H9 (cell line): ENCODE measurements at regions not wholly inside any gene's neighbourhood (a gene's known extent, or its start where the extent isn't known, plus 50 kb on each side); places are given as distances from the start of the nearest gene placed in this dataset.

Experiments
- DNase-seq: peaks from one replicate; pipeline ENCODE4 v3.0.0-alpha.2; 2017
- H2AFZ ChIP-seq: one replicate; pipeline ENCODE4 v1.6.1; 2013; ENCODE audit warnings: mild to moderate bottlenecking, low read length, control low read depth, moderate library complexity
- H2AK5ac ChIP-seq: 2 replicates; pipeline ENCODE4 v1.6.1; 2013; ENCODE audit warnings: low read length, control low read depth, mixed read lengths; ENCODE audit not compliant: insufficient read length
- H2BK120ac ChIP-seq: one replicate; pipeline ENCODE4 v1.6.1; 2013; ENCODE audit warnings: low read depth, mild to moderate bottlenecking, low read length, control low read depth, inconsistent platforms; ENCODE audit not compliant: poor library complexity, severe bottlenecking
- H2BK12ac ChIP-seq: 2 replicates; pipeline ENCODE4 v1.6.1; 2013; ENCODE audit warnings: low read length, control low read depth, mixed read lengths, low read depth; ENCODE audit not compliant: insufficient read length
- H2BK15ac ChIP-seq: 2 replicates; pipeline ENCODE4 v1.6.1; 2013; ENCODE audit warnings: low read depth, low read length, control low read depth
- H2BK20ac ChIP-seq: one replicate; pipeline ENCODE4 v1.6.1; 2013; ENCODE audit warnings: low read depth, mild to moderate bottlenecking, low read length, control low read depth, inconsistent platforms; ENCODE audit not compliant: poor library complexity, severe bottlenecking
- H2BK5ac ChIP-seq: 2 replicates; pipeline ENCODE4 v1.6.1; 2013; ENCODE audit warnings: low read length, control low read depth, mixed read lengths; ENCODE audit not compliant: insufficient read length
- H3K14ac ChIP-seq: 2 replicates; pipeline ENCODE4 v1.6.1; 2013; ENCODE audit warnings: low read length, control low read depth; ENCODE audit not compliant: insufficient read depth
- H3K18ac ChIP-seq: 2 replicates; pipeline ENCODE4 v1.6.1; 2013; ENCODE audit warnings: low read depth, mild to moderate bottlenecking, mixed read lengths, low read length, control low read depth; ENCODE audit not compliant: insufficient read length
- H3K23ac ChIP-seq: 2 replicates; pipeline ENCODE4 v1.6.1; 2013; ENCODE audit warnings: low read length, control low read depth, mixed read lengths, low read depth; ENCODE audit not compliant: insufficient read length
- H3K23me2 ChIP-seq: 2 replicates; pipeline ENCODE4 v1.6.1; 2013; ENCODE audit warnings: low read depth, mild to moderate bottlenecking, mixed read lengths, low read length, control low read depth; ENCODE audit not compliant: insufficient read length, poor library complexity, severe bottlenecking
- H3K27ac ChIP-seq: 2 replicates; pipeline ENCODE4 v1.5.1; 2013; ENCODE audit warnings: low read length, control low read depth, mixed read lengths, low read depth; ENCODE audit not compliant: insufficient read length
- H3K27me3 ChIP-seq: 2 replicates; pipeline ENCODE4 v1.6.1; 2013; ENCODE audit warnings: low read length, control low read depth, inconsistent platforms; ENCODE audit not compliant: insufficient read depth
- H3K4ac ChIP-seq: 2 replicates; pipeline ENCODE4 v1.6.1; 2013; ENCODE audit warnings: low read depth, mild to moderate bottlenecking, control low read depth, inconsistent platforms, low read length, moderate library complexity
- H3K4me1 ChIP-seq: 2 replicates; pipeline ENCODE4 v1.6.1; 2013; ENCODE audit warnings: low read length, control low read depth, inconsistent platforms; ENCODE audit not compliant: insufficient read depth
- H3K4me2 ChIP-seq: 2 replicates; pipeline ENCODE4 v1.6.1; 2013; ENCODE audit warnings: low read length, control low read depth, mixed read lengths; ENCODE audit not compliant: insufficient read length, insufficient read depth
- H3K56ac ChIP-seq: 2 replicates; pipeline ENCODE4 v1.6.1; 2013; ENCODE audit warnings: low read depth, mild to moderate bottlenecking, mixed read lengths, low read length, control low read depth; ENCODE audit not compliant: insufficient read length
- H3K79me1 ChIP-seq: 2 replicates; pipeline ENCODE4 v1.6.1; 2013; ENCODE audit warnings: low read depth, mild to moderate bottlenecking, moderate library complexity, low read length, control low read depth, inconsistent platforms; ENCODE audit not compliant: insufficient read depth, poor library complexity, severe bottlenecking
- H3K79me2 ChIP-seq: 2 replicates; pipeline ENCODE4 v1.6.1; 2013; ENCODE audit warnings: low read length, control low read depth, inconsistent platforms; ENCODE audit not compliant: insufficient read depth
- H3K9ac ChIP-seq: 2 replicates; pipeline ENCODE4 v1.6.1; 2013; ENCODE audit warnings: low read length, control low read depth, mixed read lengths; ENCODE audit not compliant: insufficient read length; ENCODE audit errors: extremely low read depth
- H3K9me3 ChIP-seq: one replicate; pipeline ENCODE4 v1.6.1; 2013; ENCODE audit warnings: low read depth, low read length, inconsistent platforms; ENCODE audit not compliant: control insufficient read depth
- H3T11ph ChIP-seq: one replicate; pipeline ENCODE4 v1.6.1; 2013; ENCODE audit warnings: mild to moderate bottlenecking, low read length, control low read depth, inconsistent platforms
- H4K20me1 ChIP-seq: one replicate; pipeline ENCODE4 v1.6.1; 2013; ENCODE audit not compliant: control insufficient read depth, insufficient read length, insufficient read depth
- H4K5ac ChIP-seq: 2 replicates; pipeline ENCODE4 v1.6.1; 2013; ENCODE audit warnings: low read depth, mild to moderate bottlenecking, mixed read lengths, low read length, control low read depth; ENCODE audit not compliant: insufficient read length
- H4K8ac ChIP-seq: replicated peaks from 2 replicates; pipeline ENCODE4 v1.6.1; 2013; ENCODE audit warnings: low read length, control low read depth, mixed read lengths, low read depth; ENCODE audit not compliant: insufficient read length
- H4K91ac ChIP-seq: 2 replicates; pipeline ENCODE4 v1.6.1; 2013; ENCODE audit warnings: low read depth, mild to moderate bottlenecking, moderate library complexity, mixed read lengths, low read length, control low read depth; ENCODE audit not compliant: insufficient read length
- H3K27ac Mint-ChIP-seq, 3 experiments: 2 replicates in 2 of 3; 3 replicates in 1 of 3; pipeline ENCODE4 v1.8.0; 2020 to 2021; ENCODE audit warnings: mixed read lengths in 3 of 3, mild to moderate bottlenecking in 1 of 3, moderate library complexity in 1 of 3
- H3K27me3 Mint-ChIP-seq: 2 replicates; pipeline ENCODE4 v1.8.0; 2021; ENCODE audit warnings: low read depth, mild to moderate bottlenecking, moderate library complexity, mixed read lengths
- H3K36me3 Mint-ChIP-seq, 3 experiments: 2 replicates in 2 of 3; 3 replicates in 1 of 3; pipeline ENCODE4 v1.8.0; 2020 to 2021; ENCODE audit warnings: low read depth in 3 of 3, mixed read lengths in 3 of 3; ENCODE audit not compliant: insufficient read depth in 1 of 3
- H3K4me1 Mint-ChIP-seq, 2 experiments: 2 replicates each; pipeline ENCODE4 v1.8.0; 2020; ENCODE audit warnings: mixed read lengths in 2 of 2
- H3K4me3 Mint-ChIP-seq, 2 experiments: 2 replicates in 1 of 2; 3 replicates in 1 of 2; pipeline ENCODE4 v1.8.0; 2020 to 2021; ENCODE audit warnings: mild to moderate bottlenecking in 2 of 2, mixed read lengths in 2 of 2, moderate library complexity in 1 of 2
- H3K9me3 Mint-ChIP-seq, 2 experiments: 2 replicates in 1 of 2; 3 replicates in 1 of 2; pipeline ENCODE4 v1.8.0; 2020; ENCODE audit warnings: mild to moderate bottlenecking in 2 of 2, mixed read lengths in 2 of 2, moderate library complexity in 1 of 2
- CTCF ChIP-seq: fragments of 200-600 bp; sonication (generic); conservative IDR thresholded peaks from 3 replicates; pipeline ENCODE4 v1.8.0; 2021; ENCODE audit warnings: antibody characterized with exemption, mild to moderate bottlenecking
- WGBS: extraction: QIAGEN DNeasy Blood & Tissue Kit; methylation state at CpG from one replicate; pipeline ENCODE4 v1.1.7; 2013; ENCODE audit warnings: missing lambda C conversion rate, low lambda C conversion rate, mixed read lengths; ENCODE audit not compliant: insufficient read length; ENCODE audit errors: extremely low coverage; 5-methylcytosine and 5-hydroxymethylcytosine counted together

GRCh38 chr16:46426336-46426735 is 194.8 kb downstream of the SHCBP1 start:
- H3K4me3 Mint-ChIP-seq = no peak overlapping the region
- H4K8ac ChIP-seq = no peak overlapping the region
- peaks cover 3% of the 10 kb centered on the region; the same call in 1 of the 2 replicates for H3K27me3 Mint-ChIP-seq
- H2AFZ ChIP-seq = no peak overlapping the region
- H3K9me3 Mint-ChIP-seq = peaks cover 70 to 74% of the 10 kb centered on the region in 2 experiments
- H3K4me2 ChIP-seq = no peak overlapping the region
- no peak overlapping the region for H3K27ac ChIP-seq
- no peak overlapping the region for H2BK5ac ChIP-seq
- no peak overlapping the region for H3K18ac ChIP-seq
- H3K79me1 ChIP-seq = no peaks in the 10 kb centered on the region
- no peak overlapping the region for H4K5ac ChIP-seq
- no peak overlapping the region for H3T11ph ChIP-seq
- H3K23ac ChIP-seq = no peak overlapping the region
- no peak overlapping the region for H3K14ac ChIP-seq
- H2BK15ac ChIP-seq = no peak overlapping the region
- no CpG with 5 or more reads among the region's 1 CpG for WGBS
- no peaks in the 10 kb centered on the region for H4K20me1 ChIP-seq
- no peaks in the 10 kb centered on the region for H3K4me1 ChIP-seq
- DNase-seq = no peak
- H3K27me3 ChIP-seq = no peaks in the 10 kb centered on the region
- H2AK5ac ChIP-seq = no peak overlapping the region
- H3K79me2 ChIP-seq = no peaks in the 10 kb centered on the region
- no peak overlapping the region for H3K56ac ChIP-seq
- H2BK12ac ChIP-seq = no peak overlapping the region
- H2BK120ac ChIP-seq = no peak overlapping the region
- H3K36me3 Mint-ChIP-seq = peaks cover 0 to 21% (median 4%) of the 10 kb centered on the region in 3 experiments; a peak in 5 of 7 replicates
- H3K4ac ChIP-seq = no peak overlapping the region
- H3K9me3 ChIP-seq = peaks cover 36% of the 10 kb centered on the region
- no peak for TF ChIP-seq CTCF
- no peaks in the 10 kb centered on the region for H3K4me1 Mint-ChIP-seq
- H3K27ac Mint-ChIP-seq = no peak overlapping the region
- no peak overlapping the region for H4K91ac ChIP-seq
- no peaks in the 10 kb centered on the region for H3K23me2 ChIP-seq
- H2BK20ac ChIP-seq = no peak overlapping the region
- no peak overlapping the region for H3K9ac ChIP-seq
